ENCODE measurements at regions not wholly inside any gene's neighbourhood (a gene's known extent, or its start where the extent isn't known, plus 50 kb on each side); places are given as distances from the start of the nearest gene placed in this dataset.

DNA sequence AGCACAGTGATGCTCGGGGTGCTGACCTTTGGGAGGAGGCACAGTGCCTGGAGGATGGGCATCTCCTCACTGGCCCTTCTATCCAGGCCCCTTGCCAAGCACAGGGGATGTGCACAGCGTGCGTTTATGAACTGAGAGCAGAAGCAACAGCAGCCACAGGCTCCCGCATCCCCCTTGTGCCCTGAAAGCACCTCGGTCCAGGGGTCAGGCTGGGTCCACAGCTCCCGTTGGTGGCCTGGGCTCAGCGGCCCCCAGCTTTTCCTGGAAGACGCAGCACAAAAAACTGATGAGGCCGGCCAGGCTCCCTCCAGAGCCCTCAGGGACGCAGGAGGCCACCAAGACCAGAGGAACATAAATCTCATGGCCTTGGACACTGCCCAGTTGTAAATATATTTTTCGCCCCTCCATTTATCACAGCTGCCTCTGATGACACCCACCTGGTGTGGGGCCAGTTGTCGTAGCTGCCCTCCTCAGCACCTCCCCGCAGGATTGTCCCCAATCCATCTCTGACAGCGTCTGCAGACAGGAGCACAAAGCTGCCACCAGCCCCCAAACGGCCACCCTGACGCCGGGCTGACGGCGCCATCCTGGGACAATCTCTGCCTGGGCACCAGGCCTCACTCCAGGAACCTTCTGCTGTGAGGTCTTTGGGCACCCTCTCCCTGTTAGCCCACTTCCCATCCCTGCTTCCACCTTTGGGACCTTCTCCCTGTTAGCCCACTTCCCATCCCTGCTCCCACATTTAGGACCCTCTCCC is 203.1 kb downstream of the BRD1 start:
- no peak for DNase-seq (ENCODE audit: low read depth in 2 of 2)

DNA sequence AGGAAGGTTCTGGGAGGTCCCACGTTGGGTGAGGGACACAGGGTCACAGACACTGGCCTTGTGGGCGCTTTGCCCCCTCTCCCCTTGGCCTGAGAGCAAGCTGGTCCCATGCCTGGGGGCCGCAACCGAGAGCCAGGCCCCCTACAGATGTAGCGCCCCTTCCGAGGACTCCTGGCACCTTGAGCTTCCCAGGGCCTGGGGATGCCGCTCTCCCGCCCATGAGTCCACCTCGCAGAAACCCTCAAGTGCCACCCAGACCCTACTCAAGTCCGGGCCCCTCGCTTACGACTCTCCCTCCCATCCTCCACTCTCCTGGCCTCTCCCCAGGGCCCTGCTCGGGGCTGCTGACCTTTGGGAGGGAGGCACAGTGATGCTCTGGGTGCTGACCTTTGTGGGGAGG is 204.0 kb downstream of the BRD1 start:
- no peak for DNase-seq (ENCODE audit: low read depth in 2 of 2)

GRCh38 chr22:49623176-49623575 is 204.5 kb downstream of the BRD1 start:
- DNase-seq (ENCODE audit: low read depth in 2 of 2) = no peak

DNA sequence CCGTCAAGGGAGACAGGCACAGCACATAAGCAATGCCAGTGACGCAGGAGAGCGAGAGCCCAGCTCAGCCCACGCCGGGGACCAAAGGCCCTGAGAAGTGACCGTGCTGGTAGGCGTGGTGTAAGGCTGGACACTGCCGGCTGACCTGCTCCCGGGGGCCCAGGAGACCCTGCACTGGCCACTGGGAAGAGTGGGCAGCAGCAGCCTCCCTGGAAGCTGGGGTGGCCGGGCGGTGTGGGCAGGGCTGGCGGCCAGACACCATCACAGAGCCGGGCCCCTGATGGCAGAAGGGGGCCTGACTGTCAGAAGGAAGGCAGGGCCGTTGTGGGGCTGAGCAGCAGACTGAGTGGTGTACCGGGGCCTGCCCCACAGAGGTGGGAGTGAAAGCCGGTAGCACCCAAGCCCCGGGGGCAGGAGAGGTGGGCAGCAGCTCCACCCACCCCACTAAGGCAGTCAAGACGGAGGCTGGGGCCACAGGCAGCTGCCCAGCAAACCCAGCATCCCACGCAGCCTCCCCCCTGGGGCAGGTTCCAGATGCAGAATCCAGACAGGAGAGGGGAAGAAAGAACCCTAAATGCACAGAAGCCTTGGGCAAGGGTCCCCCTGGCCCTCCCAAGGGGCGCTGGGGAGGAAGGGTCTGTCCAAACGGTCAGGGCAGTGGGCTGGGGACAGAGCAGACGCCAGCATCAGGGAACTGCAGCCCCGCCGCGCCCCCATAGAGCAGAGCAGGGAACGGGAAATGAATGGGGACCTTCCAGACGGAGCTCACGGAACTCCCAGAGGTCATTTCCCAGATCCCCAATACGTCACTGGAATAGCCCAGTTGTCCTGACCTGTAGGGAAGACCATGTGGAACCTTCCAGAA is 205.2 kb downstream of the BRD1 start:
- no peak for DNase-seq (ENCODE audit: low read depth in 2 of 2)

GRCh38 chr22:49621601-49622210 is 206.0 kb downstream of the BRD1 start:
- DNase-seq (ENCODE audit: low read depth in 2 of 2) = no peak

GRCh38 chr22:49620666-49621065 is 207.0 kb downstream of the BRD1 start:
- no peak for DNase-seq (ENCODE audit: low read depth in 2 of 2)

DNA sequence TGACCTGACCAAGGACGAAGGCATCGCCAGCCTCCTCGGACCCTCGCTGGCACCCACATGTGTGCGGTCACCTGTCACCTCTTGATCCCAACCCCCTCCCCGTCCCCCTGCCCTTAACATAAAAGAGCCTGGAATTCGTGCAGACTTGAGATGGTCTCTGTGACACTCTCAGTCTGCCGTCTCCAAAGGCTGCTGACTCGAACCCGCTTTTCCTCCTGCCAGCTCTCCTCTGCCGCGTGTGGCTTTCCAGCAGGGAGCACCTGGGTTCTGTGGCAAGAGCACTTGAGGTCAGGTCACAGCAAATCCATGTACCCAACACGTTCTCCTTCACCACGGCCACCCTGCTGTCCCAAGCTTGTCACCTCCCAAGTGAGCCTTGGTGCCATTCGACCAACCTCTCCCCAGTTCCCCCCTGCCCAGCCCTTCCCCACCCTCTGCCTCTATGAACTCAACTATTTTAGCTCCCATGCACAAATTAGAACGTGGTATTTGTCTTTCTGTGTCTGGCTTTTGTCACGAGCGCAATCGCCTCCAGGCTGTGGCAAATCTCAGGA is 207.6 kb downstream of the BRD1 start:
- DNase-seq (ENCODE audit: low read depth in 2 of 2) = no peak

- no peak for DNase-seq (ENCODE audit: low read depth in 2 of 2)
Measured at GRCh38 chr22:49619301-49619700, 208.4 kb downstream of the BRD1 start.

- DNase-seq (ENCODE audit: low read depth in 2 of 2) = no peak
Measured at GRCh38 chr22:49618677-49618953, 209.1 kb downstream of the BRD1 start.

DNA sequence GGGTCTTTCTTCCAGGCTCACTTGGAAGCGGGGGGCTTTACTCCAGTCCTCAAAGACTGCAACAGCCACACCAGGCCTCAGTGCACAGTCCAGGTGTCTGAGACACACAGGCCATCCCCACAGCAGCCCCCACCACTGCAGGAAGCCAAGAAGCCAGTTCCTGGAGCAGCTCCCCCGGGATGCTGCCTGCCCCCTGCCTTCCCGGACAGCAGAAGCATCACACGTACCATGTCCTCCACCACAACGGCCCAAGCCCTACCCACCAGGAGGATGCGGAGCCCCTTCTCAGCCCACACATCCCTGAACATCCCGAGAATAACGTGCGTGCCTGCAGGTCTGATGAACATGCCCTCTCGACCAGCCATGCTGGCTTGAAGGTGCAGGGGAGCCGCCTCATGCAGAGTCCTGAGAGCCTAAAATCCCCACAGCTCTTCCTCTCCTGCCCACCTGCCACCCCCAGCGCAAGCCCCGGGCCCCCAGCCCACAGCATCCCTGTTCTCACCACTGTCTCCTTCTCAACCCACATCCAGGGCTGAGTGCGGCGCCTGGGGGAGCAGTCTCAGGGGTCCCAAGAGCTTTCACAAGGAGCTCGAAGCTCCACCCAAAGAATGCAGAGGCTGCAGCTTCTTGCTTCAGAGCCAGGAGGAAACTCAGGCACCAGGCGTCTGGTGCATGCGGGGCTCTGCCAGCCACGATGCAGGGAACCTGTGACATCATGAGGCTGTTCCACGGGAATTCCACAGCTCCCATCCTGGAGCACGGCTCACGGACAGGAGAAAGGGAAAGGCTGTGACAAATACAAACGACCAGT is 209.6 kb downstream of the BRD1 start:
- DNase-seq (ENCODE audit: low read depth in 2 of 2) = no peak

DNA sequence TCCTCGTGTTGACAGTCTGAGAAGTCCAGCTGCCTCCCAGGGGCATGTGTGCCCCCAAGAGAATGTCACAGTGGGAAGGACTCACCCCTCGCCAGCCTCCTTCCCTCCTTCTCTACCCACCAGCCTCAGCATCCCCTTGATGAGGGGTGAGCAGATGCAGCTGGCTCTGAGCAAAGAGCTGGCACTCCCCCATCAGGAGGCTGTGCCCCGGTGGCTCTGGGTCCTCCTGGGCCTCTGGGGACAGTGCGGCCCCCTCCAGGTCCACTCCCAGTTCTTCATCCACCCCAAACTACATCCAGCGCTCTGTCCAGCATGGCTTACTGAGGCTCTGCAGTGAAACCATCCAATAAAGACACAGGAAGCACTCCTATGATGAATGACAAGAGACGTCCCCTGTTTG is 210.4 kb downstream of the BRD1 start:
- DNase-seq (ENCODE audit: low read depth in 2 of 2) = no peak

DNA sequence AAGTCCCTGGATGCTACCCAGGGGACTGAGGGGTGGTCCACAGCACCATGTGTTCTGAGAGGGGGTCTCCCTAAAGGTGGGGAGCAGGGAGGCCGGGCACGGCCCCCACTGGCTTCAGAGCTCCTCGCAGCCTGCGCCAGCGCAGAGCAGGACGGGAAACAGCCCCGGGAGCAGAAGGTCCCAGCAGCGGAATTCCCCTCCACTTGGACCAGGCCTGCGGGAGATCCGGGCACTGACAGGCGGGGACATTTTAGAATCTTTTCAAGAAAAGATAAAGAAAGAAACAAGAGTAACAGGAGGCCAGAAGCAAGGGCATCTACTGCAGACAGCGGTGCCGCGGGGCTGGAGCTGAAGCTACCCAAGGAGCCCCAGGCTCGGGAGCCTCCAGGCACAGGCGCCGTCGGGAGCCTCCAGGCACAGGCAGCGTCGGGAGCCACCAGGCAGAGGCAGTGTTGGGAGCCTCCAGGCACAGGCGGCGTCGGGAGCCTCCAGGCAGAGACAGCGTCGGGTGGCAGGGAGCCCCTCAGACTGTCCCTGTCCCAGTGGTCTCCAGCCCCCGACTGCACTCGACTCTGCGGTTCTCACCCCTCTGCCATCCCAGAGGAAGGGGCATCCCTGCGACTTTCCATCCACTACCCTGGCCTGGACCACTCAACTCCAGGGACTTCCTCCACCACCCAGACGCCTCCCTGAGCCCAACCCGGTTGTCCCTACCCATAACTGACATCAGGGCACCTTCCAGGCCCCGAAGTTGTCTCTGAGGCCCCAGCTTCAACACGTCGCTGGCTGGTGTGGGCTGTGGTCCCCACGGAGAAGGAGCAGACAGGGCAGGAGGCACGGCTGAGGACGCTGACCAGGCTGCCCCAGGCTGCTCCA is 211.1 kb downstream of the BRD1 start:
- DNase-seq (ENCODE audit: low read depth in 2 of 2) = no peak

DNA sequence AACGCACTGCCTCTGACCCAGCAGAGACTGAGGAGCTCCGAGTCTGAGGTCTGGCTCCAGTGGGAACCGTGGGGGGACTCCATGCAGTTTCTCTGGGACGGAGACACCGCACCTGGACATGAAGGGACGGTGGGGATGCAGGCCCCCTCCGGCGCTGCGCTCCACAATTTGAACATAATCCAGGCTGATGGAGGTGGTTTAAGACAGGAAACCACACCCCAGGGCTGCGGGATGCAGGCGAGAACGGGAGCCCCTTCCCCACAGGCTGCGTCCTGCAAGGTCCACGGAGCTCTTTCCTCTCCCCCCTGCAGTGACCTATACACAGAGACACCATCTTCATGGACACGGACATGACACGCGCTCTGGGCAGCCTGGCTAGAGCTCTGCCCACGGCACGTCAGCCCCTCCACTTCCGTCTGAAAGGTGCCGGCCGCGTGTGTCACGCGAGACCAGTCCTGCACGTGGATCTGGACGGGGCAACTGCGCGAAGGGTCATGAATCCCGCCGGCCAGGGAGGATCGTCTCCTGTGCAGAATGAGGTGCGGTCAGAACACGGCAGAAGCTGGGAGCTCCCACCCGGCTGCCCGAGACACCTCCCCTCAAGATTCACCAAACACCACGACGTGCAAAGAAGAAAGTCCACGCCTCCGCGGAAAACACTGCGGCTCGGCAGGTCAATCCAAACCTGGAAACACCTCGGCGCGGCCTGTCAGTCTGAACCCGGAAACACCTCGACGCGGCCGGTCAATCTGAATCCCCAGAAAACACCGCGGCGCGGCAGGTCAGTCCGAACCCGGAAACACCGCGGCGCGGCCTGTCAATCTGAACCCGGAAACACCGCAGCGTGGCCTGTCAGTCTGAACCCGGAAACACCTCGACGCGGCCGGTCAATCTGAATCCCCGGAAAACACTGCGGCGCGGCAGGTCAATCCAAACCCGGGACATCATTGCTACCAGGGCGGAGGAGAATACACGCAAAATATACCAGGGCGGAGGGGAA is 212.4 kb downstream of the BRD1 start:
- no peak for DNase-seq (ENCODE audit: low read depth in 2 of 2)

DNA sequence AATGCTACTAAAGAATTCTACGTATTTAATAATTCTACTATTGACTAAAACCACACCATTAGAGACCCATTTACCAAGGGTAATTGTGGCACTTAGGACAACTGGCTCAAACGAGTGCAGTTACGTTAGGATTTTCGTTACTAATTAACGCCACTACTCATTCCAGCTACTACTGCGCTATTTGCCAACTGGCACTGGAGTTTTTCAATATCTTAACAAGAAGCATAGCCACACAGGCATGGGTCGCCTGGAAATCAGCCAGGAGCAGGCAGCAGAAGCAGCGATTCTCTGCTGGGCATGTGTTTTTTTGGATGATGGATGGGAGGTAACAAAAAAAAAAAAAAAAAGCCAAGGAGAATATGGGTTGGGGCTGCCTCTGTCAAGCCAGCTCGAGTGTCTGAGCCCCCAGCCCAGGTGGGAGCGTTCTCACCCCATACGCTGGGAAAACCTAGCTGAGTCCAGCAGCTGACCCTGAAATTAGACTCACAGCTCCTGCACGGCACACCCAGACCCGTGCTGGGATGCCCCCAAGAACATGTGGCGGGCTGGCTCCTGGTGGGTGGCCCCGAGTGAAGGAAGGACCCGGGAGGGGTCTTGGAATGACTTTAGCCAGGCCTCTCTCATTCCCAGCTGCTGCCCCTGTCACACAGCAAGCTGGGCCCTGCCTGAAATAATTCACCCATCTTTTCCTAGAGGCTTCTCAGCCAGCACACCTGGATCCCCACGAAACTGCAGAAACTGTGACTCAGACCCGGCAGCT is 214.0 kb downstream of the BRD1 start:
- no peak for DNase-seq (ENCODE audit: low read depth in 2 of 2)

DNA sequence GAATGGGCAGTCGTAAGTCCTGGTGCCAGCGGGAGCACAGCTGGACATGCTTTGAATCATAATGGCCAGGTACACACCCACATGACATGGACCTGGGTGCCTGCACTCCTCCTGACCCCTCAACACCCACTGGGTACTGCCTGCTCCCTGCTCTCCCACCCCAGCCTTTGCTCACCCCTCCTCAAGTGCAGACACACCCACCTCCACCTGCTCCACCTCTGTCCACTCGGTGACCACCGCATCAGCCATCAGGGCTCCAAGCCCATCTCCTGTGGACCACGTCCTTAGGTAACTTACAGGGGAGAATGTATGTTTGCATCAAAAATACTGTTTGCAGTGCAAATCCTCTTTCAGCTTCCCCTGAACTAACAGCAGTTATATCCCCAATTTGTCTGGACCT is 214.6 kb downstream of the BRD1 start:
- no peak for DNase-seq (ENCODE audit: low read depth in 2 of 2)

- DNase-seq (ENCODE audit: low read depth in 2 of 2) = no peak
Measured at GRCh38 chr22:49609207-49609876, 218.3 kb downstream of the BRD1 start.

GRCh38 chr22:49608660-49609059 is 219.0 kb downstream of the BRD1 start:
- DNase-seq (ENCODE audit: low read depth in 2 of 2) = no peak

- DNase-seq (ENCODE audit: low read depth in 2 of 2) = no peak
Measured at GRCh38 chr22:49608228-49608627, 219.4 kb downstream of the BRD1 start.

Measured in dermis microvascular lymphatic vessel endothelial cell (primary cell).